GM12874 (cell line): ENCODE measurements at regions not wholly inside any gene's neighbourhood (a gene's known extent, or its start where the extent isn't known, plus 50 kb on each side); places are given as distances from the start of the nearest gene placed in this dataset.

Experiments used
- CTCF ChIP-seq: IDR thresholded peaks from 2 replicates; pipeline ENCODE4 v1.5.1; 2011; ENCODE audit warnings: low read depth, mild to moderate bottlenecking, control low read depth, low read length, moderate library complexity; ENCODE audit not compliant: insufficient read depth

- no peak for TF ChIP-seq CTCF
These were observed 1412.7 kb downstream of the KCNT2 start for GRCh38 chr1:195195423-195196057.

DNA sequence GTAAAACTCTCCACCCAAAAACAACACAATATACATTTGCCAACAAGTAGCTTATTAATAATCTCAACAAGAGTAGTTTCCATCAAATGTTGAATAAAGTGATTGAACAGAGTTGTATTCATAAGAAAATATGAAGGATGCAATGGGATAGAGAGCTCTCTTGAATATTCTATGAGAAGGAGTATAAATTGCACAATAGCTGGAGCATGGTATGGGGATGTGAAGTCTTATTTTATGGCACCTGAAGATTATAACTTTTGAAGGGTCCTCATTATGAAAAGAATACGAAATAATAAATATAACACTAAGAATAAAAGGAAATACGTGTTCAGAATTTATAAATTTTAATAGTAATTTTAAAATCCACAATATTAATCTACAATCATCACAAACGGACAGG lies 1415.1 kb downstream of the KCNT2 start:
- TF ChIP-seq CTCF, result no peak

DNA sequence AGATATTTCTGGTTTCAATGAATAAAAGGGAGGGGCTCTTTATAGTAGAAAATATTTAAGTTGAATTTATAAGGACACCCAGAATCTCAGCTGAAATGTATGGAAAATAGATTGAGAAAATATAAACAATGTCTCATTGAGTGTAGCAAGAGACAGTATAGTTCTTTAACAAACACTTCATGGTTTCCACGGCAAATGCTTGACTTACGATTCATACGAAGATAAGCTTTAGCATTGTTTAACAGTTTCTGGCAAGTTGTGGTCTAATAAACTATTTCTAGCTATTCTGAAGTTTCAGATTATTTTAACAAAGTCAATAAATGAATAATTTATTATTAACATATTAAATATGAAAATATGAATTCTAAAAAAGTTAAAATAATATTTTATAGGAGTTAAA lies 1419.4 kb downstream of the KCNT2 start:
- TF ChIP-seq CTCF, result no peak

DNA sequence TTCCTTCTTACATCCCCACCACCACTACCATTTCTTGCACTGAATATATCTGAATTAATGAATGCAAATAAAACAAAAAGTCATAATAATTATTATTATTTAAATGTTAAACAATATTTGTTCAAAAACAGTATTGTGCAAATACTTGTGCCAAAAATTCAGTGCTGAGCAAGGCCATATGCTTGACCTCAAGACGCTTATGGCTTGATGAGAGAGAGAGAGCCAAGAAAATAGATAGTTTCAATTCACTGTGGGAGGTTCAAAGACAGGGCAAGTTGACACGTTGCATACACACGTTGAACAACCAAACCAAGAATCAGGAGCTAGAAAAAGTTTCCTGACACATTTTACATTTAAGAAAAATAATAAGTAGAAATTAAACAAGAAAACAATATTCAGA lies 1421.7 kb downstream of the KCNT2 start:
- TF ChIP-seq CTCF, result no peak

GRCh38 chr1:195185736-195186135 lies 1422.5 kb downstream of the KCNT2 start:
- no peak for TF ChIP-seq CTCF

DNA sequence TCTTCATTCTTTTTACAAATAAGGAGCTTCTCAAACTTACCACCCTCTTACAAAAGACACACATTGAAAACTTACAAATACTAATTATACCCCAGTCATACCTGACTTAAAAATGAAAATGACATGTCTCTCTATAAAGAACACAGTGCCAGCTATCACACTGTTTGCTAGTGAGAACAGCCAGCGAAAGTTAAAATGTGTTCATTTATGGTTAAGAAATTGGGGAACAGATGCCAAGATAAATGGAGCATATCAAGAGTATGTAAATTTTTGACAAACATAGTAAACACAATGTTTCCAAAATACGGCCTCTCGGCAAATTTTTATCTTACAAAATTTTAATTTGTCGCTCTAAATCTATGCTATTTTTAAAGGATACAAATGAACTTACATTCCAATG lies 1422.9 kb downstream of the KCNT2 start:
- TF ChIP-seq CTCF, result no peak

DNA sequence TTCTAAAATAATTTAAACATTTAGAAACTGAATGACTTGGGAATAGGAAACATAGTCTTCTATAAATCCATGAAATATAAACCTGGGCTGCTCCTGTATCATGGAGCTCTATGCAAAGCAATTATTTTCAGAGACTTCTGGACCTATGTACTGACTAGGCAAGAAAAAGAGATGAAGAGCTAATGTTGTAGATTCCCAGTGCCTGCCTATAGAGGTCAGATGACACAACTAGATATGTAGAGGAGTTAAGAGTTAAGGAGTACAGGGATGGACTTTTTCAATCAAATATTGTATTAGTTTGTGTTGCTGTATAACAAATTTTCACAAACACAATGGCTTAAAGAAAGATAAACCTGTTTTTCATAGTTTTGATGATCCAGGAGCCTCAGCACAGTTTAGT lies 1434.5 kb downstream of the KCNT2 start:
- no peak for TF ChIP-seq CTCF
